Neuronal stem cell (in vitro differentiated cells): ENCODE measurements at regions not wholly inside any gene's neighbourhood (a gene's known extent, or its start where the extent isn't known, plus 50 kb on each side); places are given as distances from the start of the nearest gene placed in this dataset.
"Not testable (repeated sequence)": the region's sequence is repeated elsewhere in the genome, so short reads cannot be mapped to it uniquely, and the experiment has no call there.

ENCODE experiments used
- DNase-seq: peaks from one replicate; pipeline ENCODE4 v3.0.0-alpha.2; 2013; ENCODE audit warnings: low spot score
- H2AFZ ChIP-seq: one replicate; pipeline ENCODE4 v1.6.1; 2013; ENCODE audit warnings: mild to moderate bottlenecking, low read length, inconsistent platforms
- H2AK5ac ChIP-seq: 2 replicates; pipeline ENCODE4 v1.6.1; 2013; ENCODE audit warnings: low read depth, mild to moderate bottlenecking, inconsistent platforms, low read length, moderate library complexity, mixed read lengths
- H2BK120ac ChIP-seq: 2 replicates; pipeline ENCODE4 v1.6.1; 2013; ENCODE audit warnings: low read depth, mild to moderate bottlenecking, inconsistent platforms, low read length, moderate library complexity, mixed read lengths
- H2BK12ac ChIP-seq: one replicate; pipeline ENCODE4 v1.6.1; 2013; ENCODE audit warnings: low read length, inconsistent platforms
- H2BK15ac ChIP-seq: 2 replicates; pipeline ENCODE4 v1.6.1; 2013; ENCODE audit warnings: mild to moderate bottlenecking, low read length, inconsistent platforms, mixed read lengths
- H2BK5ac ChIP-seq: one replicate; pipeline ENCODE4 v1.6.1; 2013; ENCODE audit warnings: inconsistent platforms, mild to moderate bottlenecking, low read length, moderate library complexity
- H3K14ac ChIP-seq: one replicate; pipeline ENCODE4 v1.6.1; 2013; ENCODE audit warnings: low read length, inconsistent platforms
- H3K18ac ChIP-seq: 2 replicates; pipeline ENCODE4 v1.6.1; 2013; ENCODE audit warnings: low read length, inconsistent platforms
- H3K23ac ChIP-seq: 2 replicates; pipeline ENCODE4 v1.6.1; 2013; ENCODE audit warnings: low read depth, mild to moderate bottlenecking, mixed read lengths, low read length, inconsistent platforms; ENCODE audit not compliant: poor library complexity
- H3K27ac ChIP-seq: replicated peaks from 3 replicates; pipeline ENCODE4 v1.5.1; 2013; ENCODE audit warnings: low read length, inconsistent platforms
- H3K27me3 ChIP-seq, 3 experiments: 2 replicates each; pipeline ENCODE4 v1.6.1; 2013; ENCODE audit warnings: low read length in 3 of 3, mild to moderate bottlenecking in 2 of 3, inconsistent platforms in 1 of 3, low read depth in 1 of 3, mixed read lengths in 1 of 3, moderate library complexity in 1 of 3; ENCODE audit not compliant: control insufficient read depth in 3 of 3, insufficient read depth in 3 of 3
- H3K36me3 ChIP-seq, 2 donors: replicated peaks in 1 of 2; 2 replicates each; pipeline ENCODE4 v1.6.1; 2013; ENCODE audit warnings: low read length in 2 of 2; ENCODE audit not compliant: control insufficient read depth in 2 of 2, insufficient read depth in 2 of 2
- H3K4ac ChIP-seq: 2 replicates; pipeline ENCODE4 v1.6.1; 2013; ENCODE audit warnings: inconsistent platforms, mild to moderate bottlenecking, low read length, moderate library complexity
- H3K4me1 ChIP-seq, 2 donors: 1 replicate in 1 of 2; 2 replicates in 1 of 2; pipeline ENCODE4 v1.6.1; 2013; ENCODE audit warnings: low read length in 2 of 2, low read depth in 1 of 2; ENCODE audit not compliant: control insufficient read depth in 2 of 2, insufficient read depth in 1 of 2
- H3K4me2 ChIP-seq: one replicate; pipeline ENCODE4 v1.6.1; 2013; ENCODE audit warnings: mild to moderate bottlenecking, low read length, inconsistent platforms; ENCODE audit not compliant: insufficient read depth, poor library complexity, severe bottlenecking
- H3K4me3 ChIP-seq, 2 donors: 2 replicates each; pipeline ENCODE4 v1.5.1; 2013; ENCODE audit warnings: low read length in 2 of 2, mild to moderate bottlenecking in 2 of 2, inconsistent platforms in 1 of 2, moderate library complexity in 1 of 2
- H3K79me1 ChIP-seq: one replicate; pipeline ENCODE4 v1.6.1; 2013; ENCODE audit warnings: low read depth, mild to moderate bottlenecking, inconsistent platforms, low read length, moderate library complexity
- H3K9ac ChIP-seq: one replicate; pipeline ENCODE4 v1.6.1; 2013; ENCODE audit warnings: mild to moderate bottlenecking, low read depth, low read length, inconsistent platforms; ENCODE audit not compliant: poor library complexity
- H3K9me3 ChIP-seq, 2 donors: replicated peaks in 1 of 2; 2 replicates each; pipeline versions ENCODE3 to v1.6.1; 2013; ENCODE audit warnings: low read length in 2 of 2, mild to moderate bottlenecking in 2 of 2, inconsistent platforms in 1 of 2, low read depth in 1 of 2, mixed read lengths in 1 of 2, moderate library complexity in 1 of 2; ENCODE audit not compliant: control insufficient read depth in 2 of 2, insufficient read depth in 1 of 2
- H4K8ac ChIP-seq: one replicate; pipeline ENCODE4 v1.6.1; 2013; ENCODE audit warnings: low read depth, mild to moderate bottlenecking, inconsistent platforms, low read length, moderate library complexity
- H4K91ac ChIP-seq: one replicate; pipeline ENCODE4 v1.6.1; 2013; ENCODE audit warnings: low read length, low read depth, mild to moderate bottlenecking, inconsistent platforms; ENCODE audit not compliant: poor library complexity
- WGBS, 2 donors: extraction: QIAGEN DNeasy Blood & Tissue Kit; methylation state at CpG; one replicate each; pipeline ENCODE4 v1.1.7; 2013; ENCODE audit warnings: missing lambda C conversion rate in 2 of 2, mixed read lengths in 1 of 2; ENCODE audit not compliant: insufficient read length in 2 of 2, insufficient replicate concordance in 1 of 2; ENCODE audit errors: extremely low coverage in 2 of 2; 5-methylcytosine and 5-hydroxymethylcytosine counted together

DNA sequence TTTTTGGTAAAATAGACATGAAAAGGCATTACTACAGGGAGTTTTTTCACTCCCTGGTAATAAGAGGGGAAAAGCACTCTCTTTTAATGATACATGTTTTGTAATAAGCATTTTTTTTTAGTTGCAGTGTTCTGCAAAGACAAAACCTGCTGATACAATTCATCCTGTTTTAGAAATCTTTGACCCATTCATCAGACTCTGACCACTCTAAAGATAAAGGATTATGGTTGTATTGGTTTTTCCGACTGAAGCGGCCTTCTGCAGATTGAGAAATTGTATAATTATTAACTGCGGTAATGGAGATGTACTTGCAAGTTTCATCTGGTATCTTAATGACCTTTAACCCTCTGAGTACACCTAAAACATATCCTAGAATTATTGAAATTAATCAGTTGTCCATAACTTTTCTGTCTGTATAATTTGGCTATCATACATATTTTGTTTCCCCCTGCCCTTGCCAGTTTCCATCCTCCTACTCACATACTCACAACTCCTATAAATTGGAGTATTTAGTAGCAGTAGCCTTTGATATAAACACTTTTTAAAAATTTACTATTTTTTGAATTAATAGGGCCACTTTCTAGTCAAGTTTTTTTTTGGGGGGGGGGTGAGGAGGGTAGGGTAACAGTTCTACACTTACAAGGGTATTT is 79.4 kb downstream of the SYT15B start:
- H2BK120ac ChIP-seq, H3K18ac ChIP-seq, H3K9ac ChIP-seq, H3K4me2 ChIP-seq, H3K14ac ChIP-seq, H2AFZ ChIP-seq, H3K4ac ChIP-seq, H2BK5ac ChIP-seq, DNase-seq, H4K91ac ChIP-seq, H2BK12ac ChIP-seq, H4K8ac ChIP-seq, H3K4me1 ChIP-seq, H3K79me1 ChIP-seq, H3K36me3 ChIP-seq, H3K23ac ChIP-seq, H3K27me3 ChIP-seq, H3K4me3 ChIP-seq, H3K9me3 ChIP-seq, H2AK5ac ChIP-seq, H2BK15ac ChIP-seq, H3K27ac ChIP-seq: not testable (repeated sequence)
- WGBS, 2 donors, result no CpG with 5 or more reads among the region's 3 CpGs

DNA sequence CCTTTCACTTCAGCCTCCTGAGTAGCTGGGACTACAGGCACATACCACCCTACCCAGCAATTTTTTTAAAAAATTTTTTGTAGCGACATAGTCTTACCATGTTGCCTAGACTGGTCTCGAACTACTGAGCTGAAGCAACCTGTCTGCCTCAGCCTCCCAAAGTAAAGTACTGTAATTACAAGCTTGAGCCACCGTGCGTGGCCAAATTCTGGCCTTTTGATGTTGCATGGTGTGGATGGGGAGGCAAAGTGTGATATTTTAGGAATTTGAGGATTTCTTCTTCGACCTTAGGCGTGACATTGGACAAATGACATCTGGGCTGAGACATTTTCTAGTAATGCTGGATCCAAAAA is 81.8 kb downstream of the SYT15B start:
- not testable (repeated sequence) for DNase-seq, H3K79me1 ChIP-seq, H2BK120ac ChIP-seq, H3K9ac ChIP-seq, H3K4me3 ChIP-seq, H2BK12ac ChIP-seq, H3K9me3 ChIP-seq, H3K27ac ChIP-seq, H2AK5ac ChIP-seq, H3K4me1 ChIP-seq, H2BK15ac ChIP-seq, H3K23ac ChIP-seq, H3K4ac ChIP-seq, H3K36me3 ChIP-seq, H3K14ac ChIP-seq, H3K4me2 ChIP-seq, H2AFZ ChIP-seq, H4K8ac ChIP-seq, H3K18ac ChIP-seq, H2BK5ac ChIP-seq, H3K27me3 ChIP-seq, H4K91ac ChIP-seq
- no CpG with 5 or more reads among the region's 6 CpGs for WGBS, 2 donors

DNA sequence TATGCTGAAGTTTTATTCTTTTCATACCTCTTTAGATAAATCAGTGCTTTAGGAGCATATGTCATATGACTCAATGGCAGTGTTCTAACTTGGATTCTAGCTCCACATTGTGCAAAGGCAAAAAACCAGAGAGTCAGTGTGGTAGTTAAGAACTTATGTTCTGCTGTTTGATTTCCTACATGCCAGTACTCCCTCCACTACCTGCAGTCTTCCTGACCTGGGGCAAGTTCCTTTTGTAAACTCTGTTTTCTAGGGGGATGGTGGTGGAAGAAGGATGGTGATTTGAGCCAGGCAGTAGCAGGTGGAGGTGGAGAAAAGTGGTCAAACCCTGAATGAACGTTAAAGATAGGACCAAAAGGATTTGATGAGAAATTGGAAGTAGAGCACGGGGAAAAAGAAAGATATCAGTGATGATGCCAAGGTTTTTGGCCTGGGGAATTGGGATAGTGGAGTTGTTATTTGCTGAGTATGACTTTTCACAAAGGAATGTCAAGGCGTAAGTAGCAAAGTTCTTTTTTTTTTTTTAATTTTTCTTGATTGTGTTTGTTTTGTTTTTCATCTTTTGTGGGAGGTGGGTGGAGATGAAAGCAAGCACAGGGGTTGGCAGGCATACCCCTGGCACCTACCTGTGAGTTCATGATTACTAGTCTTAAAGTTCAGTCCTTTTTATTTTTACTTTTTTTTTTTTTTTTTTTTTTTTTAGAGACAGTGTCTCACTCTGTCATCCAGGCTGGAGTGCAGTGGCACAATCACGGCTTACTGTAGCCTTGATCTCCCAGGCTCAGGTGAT is 82.3 kb downstream of the SYT15B start:
- H3K79me1 ChIP-seq, H3K14ac ChIP-seq, H3K4me3 ChIP-seq, H4K91ac ChIP-seq, H2BK15ac ChIP-seq, H2BK5ac ChIP-seq, H3K27me3 ChIP-seq, H3K18ac ChIP-seq, DNase-seq, H3K27ac ChIP-seq, H4K8ac ChIP-seq, H2AK5ac ChIP-seq, H3K4ac ChIP-seq, H3K9me3 ChIP-seq, H3K4me1 ChIP-seq, H3K9ac ChIP-seq, H3K36me3 ChIP-seq, H2BK120ac ChIP-seq, H2BK12ac ChIP-seq, H2AFZ ChIP-seq, H3K4me2 ChIP-seq, H3K23ac ChIP-seq: not testable (repeated sequence)
- WGBS, 2 donors, result no CpG with 5 or more reads among the region's 4 CpGs

DNA sequence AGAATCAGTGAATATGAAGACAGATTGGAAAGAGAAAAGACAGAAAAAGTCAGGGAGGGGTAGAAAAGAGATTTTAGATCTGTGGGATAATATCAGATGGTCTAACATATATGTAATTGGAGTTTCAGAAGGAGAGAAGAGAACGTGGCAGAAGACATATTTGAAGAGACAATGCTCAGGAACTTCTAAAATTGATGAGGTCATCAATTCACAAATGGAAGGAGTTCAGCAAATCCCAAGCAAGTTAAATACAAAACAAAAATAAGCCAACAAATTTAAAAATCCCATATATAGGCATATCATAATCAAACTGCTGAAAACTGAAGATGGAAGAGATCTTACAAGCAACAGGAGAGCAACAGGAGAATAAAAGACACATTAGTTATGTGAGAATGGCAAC is 87.3 kb downstream of the SYT15B start:
- not testable (repeated sequence) for H3K36me3 ChIP-seq, H3K27me3 ChIP-seq, H2BK15ac ChIP-seq, H3K14ac ChIP-seq, H3K23ac ChIP-seq, H2BK5ac ChIP-seq, H2AFZ ChIP-seq, H2BK12ac ChIP-seq, H3K4me2 ChIP-seq, H3K9ac ChIP-seq, H3K4me3 ChIP-seq, H2BK120ac ChIP-seq, H3K4me1 ChIP-seq, H3K27ac ChIP-seq, H3K18ac ChIP-seq, H4K91ac ChIP-seq, H3K9me3 ChIP-seq, H3K4ac ChIP-seq, H4K8ac ChIP-seq, H3K79me1 ChIP-seq, H2AK5ac ChIP-seq, DNase-seq
- WGBS, 2 donors, result no CpG with 5 or more reads among the region's 1 CpG
